Cerebellar cortex (tissue), 1 donor: ENCODE measurements at regions not wholly inside any gene's neighbourhood (a gene's known extent, or its start where the extent isn't known, plus 50 kb on each side); places are given as distances from the start of the nearest gene placed in this dataset.
"Not testable (repeated sequence)": the region's sequence is repeated elsewhere in the genome, so short reads cannot be mapped to it uniquely, and the experiment has no call there.

Experiments
- DNase-seq: peaks from one replicate; pipeline ENCODE4 v3.0.0-alpha.2; 2015; ENCODE audit warnings: low spot score

- no peak for DNase-seq
Observed at GRCh38 chr5:40277161-40277906, 402.4 kb upstream of the PTGER4 start.

DNA sequence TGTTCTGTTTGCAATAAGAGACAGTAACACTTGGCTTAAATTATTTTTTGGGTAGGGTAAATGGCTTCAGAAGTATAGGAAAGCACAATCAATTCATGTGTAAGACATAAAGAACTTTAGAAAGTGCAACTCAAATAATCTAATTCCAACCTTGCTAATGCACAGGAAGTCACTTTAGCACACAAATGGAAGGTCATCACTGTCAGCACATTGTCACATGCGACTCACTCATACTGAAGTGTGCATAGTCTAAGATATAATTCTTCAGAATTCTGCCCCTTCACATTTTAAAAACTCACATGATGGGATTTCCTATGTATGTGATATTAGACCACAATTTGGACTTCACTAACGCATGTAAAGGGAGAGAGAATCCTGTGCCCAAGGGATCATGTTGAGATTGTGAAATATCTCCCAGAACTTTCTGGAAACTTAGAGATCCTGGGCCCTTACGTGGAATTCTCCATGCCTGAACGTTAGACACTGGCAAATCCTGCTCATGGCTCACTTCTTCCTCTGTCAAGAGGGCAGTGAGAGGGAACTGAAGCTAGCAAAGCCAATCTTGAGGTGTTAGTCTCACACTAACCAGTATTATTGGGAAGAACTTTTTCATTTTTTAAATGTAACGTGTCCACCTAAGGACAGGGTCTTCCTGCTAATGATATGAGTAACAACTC is 403.2 kb upstream of the PTGER4 start:
- no peak for DNase-seq

DNA sequence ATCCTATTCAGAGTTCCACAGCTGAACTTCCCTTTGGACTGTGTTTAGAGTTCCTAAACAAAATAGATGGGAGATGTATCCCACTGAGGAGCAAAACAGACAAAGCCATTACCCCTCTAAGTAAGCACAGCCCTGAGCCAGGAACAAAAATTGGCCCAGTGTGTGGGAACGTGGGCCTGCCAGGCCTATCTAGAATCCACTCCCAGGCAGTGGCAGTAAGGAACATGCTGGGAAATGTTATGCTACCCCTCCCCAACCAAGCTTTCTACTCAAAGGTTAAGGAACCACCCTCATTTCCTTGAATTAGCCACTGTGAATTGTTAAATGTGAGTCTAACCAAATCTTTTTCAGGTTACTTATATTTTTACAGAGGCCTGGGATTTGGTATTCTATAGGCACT is 405.1 kb upstream of the PTGER4 start:
- no peak for DNase-seq

DNA sequence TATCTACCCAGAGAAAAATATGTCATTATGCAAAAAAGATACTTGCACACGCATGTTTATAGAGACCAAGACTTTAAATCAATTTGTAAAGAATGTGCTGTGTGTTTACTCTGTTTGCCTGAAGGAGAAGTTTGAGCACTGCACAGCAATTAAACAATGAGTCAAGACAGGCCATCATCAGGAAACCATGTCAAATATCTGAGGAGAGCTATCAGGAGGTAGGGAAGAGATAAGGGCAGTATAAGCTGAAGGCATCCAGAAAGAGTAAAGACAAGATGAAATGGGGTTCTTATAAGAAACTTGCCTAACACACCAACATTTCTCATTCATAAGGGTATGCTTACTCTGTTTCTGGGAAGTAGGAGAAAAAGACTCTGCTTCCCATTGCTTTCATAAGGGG is 405.8 kb upstream of the PTGER4 start:
- no peak for DNase-seq

DNA sequence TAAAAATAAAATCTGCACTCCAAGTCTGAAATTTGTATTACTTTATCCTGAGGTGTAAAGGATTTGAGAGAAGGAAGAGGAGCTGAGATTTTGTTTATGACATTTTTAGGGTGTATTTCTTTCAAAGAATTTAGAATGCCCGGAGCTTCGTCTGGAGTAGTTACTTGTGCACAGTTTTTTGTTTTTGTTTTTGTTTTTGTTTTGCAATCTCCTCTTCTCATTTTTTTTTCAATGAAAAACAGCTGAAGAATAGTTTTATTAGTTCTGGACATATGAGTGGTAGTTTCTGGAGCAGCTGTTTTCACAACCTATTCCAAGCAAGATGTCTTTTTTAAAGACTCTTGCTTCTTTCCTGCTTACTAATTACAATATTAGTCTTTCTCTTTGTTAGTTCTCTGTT is 408.2 kb upstream of the PTGER4 start:
- no peak for DNase-seq

GRCh38 chr5:40270274-40270845 is 409.4 kb upstream of the PTGER4 start:
- no peak for DNase-seq

DNA sequence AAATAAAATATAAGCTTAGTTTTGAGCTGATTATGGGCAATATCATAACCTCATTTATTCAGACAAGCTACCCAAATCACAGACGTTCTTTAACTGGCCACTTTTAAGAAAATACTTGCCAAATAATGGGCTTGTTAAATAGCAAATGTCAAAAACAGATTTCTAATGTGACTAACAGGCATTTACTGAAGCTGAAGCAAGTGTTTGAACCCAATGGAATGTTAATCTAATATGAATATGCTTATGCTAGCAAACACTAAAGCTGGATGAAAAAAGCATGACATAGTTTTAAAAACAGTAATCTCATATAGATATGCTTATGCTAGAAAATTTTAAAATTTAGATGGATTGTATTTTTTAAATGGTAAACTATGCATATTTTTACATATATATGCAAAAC is 411.6 kb upstream of the PTGER4 start:
- no peak for DNase-seq

DNA sequence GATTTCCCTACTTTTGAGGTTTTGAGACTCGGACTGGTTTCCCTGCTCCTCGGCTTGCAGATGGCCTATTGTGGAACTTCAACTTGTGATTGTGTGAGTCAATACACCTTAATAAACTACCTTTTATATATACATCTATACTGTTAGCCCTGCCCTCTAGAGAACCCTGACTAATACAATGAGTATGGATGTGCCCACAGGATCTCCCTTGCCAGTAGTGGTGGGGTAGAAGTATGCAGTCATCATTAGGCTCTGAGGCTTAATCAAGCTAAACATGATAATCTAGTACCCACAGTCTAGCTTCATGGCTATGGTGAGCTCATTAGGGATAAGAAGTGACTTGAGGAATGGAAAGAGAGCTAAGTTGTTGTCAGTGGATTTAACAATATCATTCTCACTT is 412.8 kb upstream of the PTGER4 start:
- no peak for DNase-seq

DNA sequence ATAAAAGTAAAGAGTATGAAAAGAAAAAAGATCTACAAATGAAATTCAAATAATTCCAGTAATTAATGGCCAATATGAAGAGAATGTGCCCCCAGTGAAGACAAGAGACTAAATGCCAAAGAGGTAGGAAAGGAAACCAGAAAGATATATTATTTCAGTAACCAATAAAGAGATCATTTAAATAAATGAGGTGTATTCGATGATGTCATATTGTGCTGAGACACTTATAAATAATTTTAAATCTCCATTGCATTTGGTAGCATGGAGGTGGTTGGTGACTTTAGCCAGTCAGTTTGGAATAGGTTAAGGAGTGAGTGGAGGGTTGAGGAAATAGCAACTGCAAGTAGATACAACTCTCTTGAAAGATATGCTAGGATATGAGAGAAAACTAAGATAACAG is 417.7 kb upstream of the PTGER4 start:
- no peak for DNase-seq

GRCh38 chr5:40260361-40260760 is 419.4 kb upstream of the PTGER4 start:
- DNase-seq: no peak

DNA sequence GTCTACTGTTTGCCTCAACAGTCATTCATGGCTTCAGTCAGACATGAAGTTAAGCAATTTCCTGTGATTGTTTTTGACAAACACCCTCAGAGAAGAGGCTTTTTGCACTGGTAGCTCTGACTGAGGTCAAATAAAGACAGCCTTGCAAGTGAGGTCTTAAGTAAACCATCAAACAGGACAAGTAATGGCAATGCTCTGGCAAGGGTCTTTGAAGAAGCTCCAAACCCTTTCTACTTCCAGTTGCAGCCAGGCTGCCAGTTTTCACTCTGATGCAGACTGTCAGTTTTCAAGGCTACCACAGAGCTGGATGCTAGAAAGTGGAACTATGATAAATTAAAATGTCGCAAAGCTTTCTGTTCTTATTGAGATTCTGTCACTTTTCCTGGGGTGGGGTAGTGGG is 421.5 kb upstream of the PTGER4 start:
- no peak for DNase-seq

DNA sequence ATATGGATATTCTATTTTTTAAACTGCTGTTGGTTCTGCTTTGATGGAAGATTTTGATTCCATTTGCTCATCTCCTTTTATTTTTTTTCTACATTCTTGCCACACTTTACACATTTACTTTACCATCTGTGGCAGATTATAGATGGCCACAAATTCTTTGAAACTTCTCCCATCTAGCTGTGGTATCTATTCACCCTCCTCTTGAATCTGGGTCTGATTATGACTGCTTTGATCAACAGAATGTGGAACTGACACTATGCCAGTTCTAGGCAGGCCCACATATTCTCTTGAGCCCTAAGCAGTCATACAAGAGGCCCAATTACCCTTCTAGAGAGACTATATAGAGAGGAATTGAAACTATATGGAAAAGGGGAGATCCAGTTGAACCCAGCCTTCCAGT is 439.0 kb upstream of the PTGER4 start:
- DNase-seq: no peak

DNA sequence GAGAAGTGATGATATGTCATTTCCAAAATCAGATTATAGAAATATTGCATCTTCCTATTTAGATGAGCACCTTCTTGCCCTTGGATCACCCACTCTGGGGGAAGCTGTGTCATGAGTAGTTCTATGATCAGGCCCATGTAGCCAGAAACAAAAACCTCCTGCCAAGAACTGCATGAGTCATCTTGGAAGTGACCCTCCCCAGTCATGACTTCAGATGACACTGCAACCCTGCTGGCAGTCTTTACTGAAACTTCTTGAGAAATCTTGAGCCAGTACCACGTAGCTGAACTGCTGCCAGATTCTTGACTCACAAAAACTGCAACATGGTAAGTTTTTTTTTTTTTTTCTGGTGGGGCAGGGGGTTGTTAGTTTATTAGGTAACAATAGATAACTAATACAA is 439.6 kb upstream of the PTGER4 start:
- DNase-seq: no peak

- DNase-seq: no peak
Observed at GRCh38 chr5:40238066-40238745, 441.5 kb upstream of the PTGER4 start.

DNA sequence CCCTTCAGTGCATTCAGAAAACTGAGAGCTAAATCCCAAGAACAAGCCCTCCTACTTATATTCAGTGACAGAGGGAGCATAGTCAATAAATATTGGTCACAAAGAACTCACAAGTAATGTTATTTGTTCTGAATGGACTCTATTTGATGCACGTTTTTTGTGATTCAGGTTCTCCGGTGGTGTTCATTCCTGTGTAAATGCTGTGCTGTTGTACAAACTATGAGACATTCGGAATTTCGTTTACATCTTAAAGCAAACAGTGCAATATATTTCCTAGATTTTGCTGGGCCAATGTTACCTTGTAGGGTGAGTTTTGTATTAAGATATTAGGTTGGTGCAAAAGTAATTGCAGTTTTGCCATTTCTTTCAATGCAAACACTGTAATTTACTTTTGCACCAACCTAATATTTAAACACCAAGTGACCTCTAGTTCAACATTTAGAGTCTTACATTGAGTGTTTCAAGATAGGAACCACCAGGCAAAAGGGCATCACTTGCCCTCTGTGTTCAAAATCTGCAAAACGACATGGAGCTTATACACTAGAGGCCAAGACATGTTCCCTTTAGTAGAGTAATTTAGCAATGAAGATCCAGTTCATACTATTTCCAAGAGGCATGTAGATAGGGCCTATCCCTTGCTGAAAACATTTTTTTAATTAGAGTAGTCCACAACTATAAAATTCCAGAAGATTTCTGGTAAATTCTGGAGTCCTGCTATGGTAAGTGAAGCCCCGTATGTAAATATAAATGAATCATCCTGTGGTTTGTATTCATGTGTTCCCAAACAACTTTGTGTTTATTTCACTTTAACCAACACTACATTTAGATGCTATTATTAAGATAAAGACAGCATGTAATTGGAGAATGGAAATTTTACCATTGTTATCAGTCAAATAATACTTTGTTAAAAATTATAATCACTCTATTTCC is 444.0 kb upstream of the PTGER4 start:
- DNase-seq: no peak

DNA sequence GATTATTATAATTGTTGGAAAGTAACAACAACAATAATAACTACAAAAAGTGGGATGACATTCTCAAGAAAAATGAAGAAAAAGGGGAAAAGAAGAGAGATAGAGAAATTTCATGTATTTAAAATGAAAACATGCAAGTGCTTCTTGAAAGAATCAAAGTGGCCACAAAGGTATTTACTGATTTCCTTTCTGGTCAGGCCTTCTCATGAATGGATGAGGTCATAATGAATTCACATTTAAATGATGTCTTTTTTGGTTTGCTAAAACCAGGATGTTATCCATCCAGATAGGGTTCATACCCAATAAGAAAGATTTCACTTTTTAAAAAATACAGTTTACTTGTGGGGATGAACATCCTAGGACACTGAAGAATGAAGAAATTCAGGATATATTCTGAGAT is 446.4 kb upstream of the PTGER4 start:
- no peak for DNase-seq

GRCh38 chr5:40227931-40228330 is 451.8 kb upstream of the PTGER4 start:
- DNase-seq: no peak

DNA sequence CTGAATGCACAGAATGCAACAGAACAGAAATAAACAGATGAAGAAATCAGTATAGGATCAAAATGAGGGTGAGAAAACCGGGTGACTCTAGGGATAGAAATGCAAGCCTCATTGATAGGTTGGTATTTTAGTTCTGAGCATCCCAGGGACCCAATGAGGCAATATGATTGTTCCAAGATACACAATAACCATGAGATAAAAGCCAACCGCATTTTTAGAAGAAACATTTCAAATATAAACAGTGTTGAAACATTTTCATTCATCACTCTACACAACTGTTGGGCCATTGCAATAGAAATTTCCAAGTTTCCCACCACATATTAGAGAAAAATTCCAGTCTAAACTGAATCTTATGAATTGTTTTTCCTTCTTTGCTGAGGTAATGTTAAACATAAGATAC is 452.3 kb upstream of the PTGER4 start:
- DNase-seq: no peak

GRCh38 chr5:40226906-40227305 is 452.8 kb upstream of the PTGER4 start:
- DNase-seq: no peak

DNA sequence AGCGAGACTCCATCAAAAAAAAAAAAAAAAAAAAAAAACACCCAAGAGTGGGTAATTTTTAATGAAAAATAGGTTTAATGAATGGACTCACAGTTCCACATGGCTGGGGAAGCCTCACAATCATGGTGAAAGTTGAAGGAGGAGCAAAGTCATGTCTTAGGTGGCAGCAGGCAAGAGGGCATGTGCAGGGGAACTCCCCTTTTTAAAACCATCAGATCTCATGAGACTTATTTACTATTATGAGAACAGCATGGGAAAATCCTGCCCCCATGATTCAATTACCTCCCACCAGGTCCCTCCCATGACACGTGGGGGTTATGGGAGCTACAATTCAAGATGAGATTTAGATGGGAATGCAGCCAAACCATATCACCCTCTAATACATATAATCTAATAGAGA is 454.6 kb upstream of the PTGER4 start:
- not testable (repeated sequence) for DNase-seq

DNA sequence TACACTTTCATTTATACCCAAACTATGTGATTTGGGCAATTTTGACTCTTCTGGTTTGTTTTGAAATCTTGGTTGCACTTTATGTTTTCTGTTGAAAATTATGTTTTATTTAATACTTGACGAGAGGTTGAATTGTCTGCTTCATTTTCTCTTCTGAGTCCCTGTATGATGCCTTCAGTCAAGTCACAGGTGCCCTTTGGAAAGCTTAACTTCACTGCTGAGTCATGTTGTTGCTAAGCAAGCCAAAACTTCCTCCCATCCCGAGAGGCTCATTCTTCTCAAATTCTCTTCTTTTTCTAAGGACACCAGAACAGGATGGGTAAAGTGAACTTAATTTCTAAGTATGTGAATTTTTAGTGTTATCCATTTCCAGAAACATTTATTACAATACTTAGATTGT is 455.3 kb upstream of the PTGER4 start:
- no peak for DNase-seq

GRCh38 chr5:40223884-40224402 is 455.8 kb upstream of the PTGER4 start:
- no peak for DNase-seq
